Astrocyte (in vitro differentiated cells and primary cell): ENCODE measurements at regions not wholly inside any gene's neighbourhood (a gene's known extent, or its start where the extent isn't known, plus 50 kb on each side); places are given as distances from the start of the nearest gene placed in this dataset.

Source experiments
- DNase-seq: peaks from one replicate; pipeline ENCODE4 v3.0.0-alpha.2; 2010; ENCODE audit warnings: low read depth
- FAIRE-seq: peaks from 2 replicates; lab custom pipeline; 2011; peaks lifted over from hg19 to GRCh38; lab: Jason Lieb, UNC
- H2AFZ ChIP-seq: 2 replicates; pipeline ENCODE4 v1.6.0; 2012; ENCODE audit warnings: low read depth, low read length, inconsistent platforms
- H3K27ac ChIP-seq: 2 replicates; pipeline ENCODE4 v1.5.1; 2011; ENCODE audit warnings: low read depth, low read length, inconsistent platforms
- H3K27me3 ChIP-seq: 2 replicates; pipeline ENCODE4 v1.6.0; 2011; ENCODE audit warnings: low read length, inconsistent platforms; ENCODE audit not compliant: insufficient read depth
- H3K36me3 ChIP-seq: 2 replicates; pipeline ENCODE4 v1.5.1; 2011; ENCODE audit warnings: low read length, inconsistent platforms; ENCODE audit not compliant: insufficient read depth
- H3K4me1 ChIP-seq: 2 replicates; pipeline ENCODE4 v1.5.1; 2011; ENCODE audit warnings: low read length, inconsistent platforms; ENCODE audit not compliant: insufficient read depth
- H3K4me2 ChIP-seq: 2 replicates; pipeline ENCODE4 v1.6.0; 2012; ENCODE audit warnings: low read length, inconsistent platforms
- H3K4me3 ChIP-seq: 2 replicates; pipeline ENCODE4 v1.5.1; 2011; ENCODE audit warnings: low read depth, mild to moderate bottlenecking, low read length, inconsistent platforms; ENCODE audit not compliant: insufficient read depth
- H3K79me2 ChIP-seq: 2 replicates; pipeline ENCODE4 v1.6.0; 2012; ENCODE audit warnings: mild to moderate bottlenecking, low read length, inconsistent platforms; ENCODE audit not compliant: insufficient read depth
- H3K9ac ChIP-seq: 2 replicates; pipeline ENCODE4 v1.6.0; 2012; ENCODE audit warnings: mild to moderate bottlenecking, low read length, inconsistent platforms
- H3K9me3 ChIP-seq: 2 replicates; pipeline ENCODE4 v1.5.1; 2012; ENCODE audit warnings: low read depth, mild to moderate bottlenecking, low read length, inconsistent platforms; ENCODE audit not compliant: insufficient read depth
- H4K20me1 ChIP-seq: 2 replicates; pipeline ENCODE4 v1.6.0; 2012; ENCODE audit warnings: low read length, inconsistent platforms; ENCODE audit not compliant: insufficient read depth
- H3K27ac Mint-ChIP-seq: one replicate; pipeline ENCODE4 v1.8.0; 2021; ENCODE audit warnings: mild to moderate bottlenecking, mixed read lengths; ENCODE audit not compliant: unreplicated experiment
- H3K27me3 Mint-ChIP-seq: one replicate; pipeline ENCODE4 v1.8.0; 2021; ENCODE audit warnings: low read depth, mixed read lengths; ENCODE audit not compliant: unreplicated experiment
- H3K36me3 Mint-ChIP-seq: one replicate; pipeline ENCODE4 v1.8.0; 2021; ENCODE audit warnings: low read depth, mixed read lengths; ENCODE audit not compliant: unreplicated experiment
- H3K4me1 Mint-ChIP-seq: one replicate; pipeline ENCODE4 v1.8.0; 2021; ENCODE audit warnings: low read depth, mixed read lengths; ENCODE audit not compliant: unreplicated experiment
- H3K4me3 Mint-ChIP-seq: one replicate; pipeline ENCODE4 v1.8.0; 2021; ENCODE audit warnings: mild to moderate bottlenecking, moderate library complexity, mixed read lengths; ENCODE audit not compliant: unreplicated experiment
- H3K9me3 Mint-ChIP-seq: one replicate; pipeline ENCODE4 v1.8.0; 2021; ENCODE audit warnings: mild to moderate bottlenecking, mixed read lengths; ENCODE audit not compliant: unreplicated experiment
- CTCF ChIP-seq: IDR thresholded peaks from 2 replicates; pipeline ENCODE4 v1.5.1; 2011; ENCODE audit warnings: low read depth, mild to moderate bottlenecking, inconsistent platforms, low read length, moderate library complexity; ENCODE audit not compliant: insufficient read depth
- EZH2 ChIP-seq: IDR thresholded peaks from 2 replicates; pipeline ENCODE4 v1.6.1; 2012; ENCODE audit warnings: mild to moderate bottlenecking, low read length, inconsistent platforms; ENCODE audit not compliant: insufficient read depth

DNA sequence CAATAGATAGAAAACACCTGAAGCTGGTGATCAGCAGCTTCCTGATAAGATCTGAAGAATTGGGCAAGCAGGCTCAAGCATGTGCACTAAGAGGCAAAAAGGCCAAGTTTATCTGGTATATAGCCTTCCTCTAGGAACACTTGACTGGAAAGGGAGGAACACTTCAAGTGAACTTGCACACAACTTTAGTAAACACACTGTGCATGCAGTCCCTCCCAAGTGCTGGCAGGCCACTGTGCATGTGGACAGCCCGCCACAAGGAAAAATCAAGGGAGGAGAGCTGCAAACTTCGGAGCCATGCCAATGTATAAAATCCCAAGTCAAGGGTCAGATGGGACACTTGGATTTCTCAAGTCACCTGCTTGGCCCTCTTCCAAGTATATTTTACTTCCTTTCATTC, 645.8 kb upstream of the NDST4 start:
- Histone ChIP-seq H3K27me3 (no peaks in the 10 kb centered on the region), H3K4me3 (no peak overlapping the region), H4K20me1 (no peaks in the 10 kb centered on the region), H3K9ac (no peak overlapping the region), H3K27ac (no peak overlapping the region), H3K36me3 (no peaks in the 10 kb centered on the region), H3K4me1 (no peaks in the 10 kb centered on the region), H3K79me2 (no peaks in the 10 kb centered on the region), H3K9me3 (peaks cover 3% of the 10 kb centered on the region), H3K4me2 (no peak overlapping the region), H2AFZ (no peak overlapping the region)
- no peaks in the 10 kb centered on the region for H3K36me3 Mint-ChIP-seq
- DNase-seq (no peak), FAIRE-seq (no peak)
- no peak overlapping the region for H3K4me3 Mint-ChIP-seq
- TF ChIP-seq EZH2: no peak
- TF ChIP-seq CTCF: no peak
- no peaks in the 10 kb centered on the region for H3K4me1 Mint-ChIP-seq
- no peaks in the 10 kb centered on the region for H3K27me3 Mint-ChIP-seq
- H3K27ac Mint-ChIP-seq: no peak overlapping the region
- no peaks in the 10 kb centered on the region for H3K9me3 Mint-ChIP-seq

DNA sequence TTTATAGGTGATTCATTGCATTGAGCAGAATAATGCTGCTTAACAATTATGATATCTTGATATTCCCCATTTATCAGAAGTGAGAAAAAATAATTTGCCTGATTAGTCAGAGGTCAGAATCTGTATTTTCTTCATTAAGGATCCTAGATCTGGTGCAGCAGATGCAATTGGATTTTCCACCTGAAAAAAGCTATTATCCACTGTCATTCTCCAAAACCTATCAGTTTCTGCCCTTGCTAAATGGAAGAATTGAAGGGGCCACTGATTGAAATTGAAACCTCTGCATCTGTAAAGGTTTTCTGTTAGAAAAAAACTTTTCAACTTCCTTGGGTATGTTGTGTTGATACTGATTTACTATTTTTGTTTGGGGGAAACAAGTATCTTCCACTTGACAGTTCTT, 636.0 kb upstream of the NDST4 start:
- H3K4me2 ChIP-seq: no peak overlapping the region
- H3K36me3 Mint-ChIP-seq: no peaks in the 10 kb centered on the region
- no peak overlapping the region for H3K9ac ChIP-seq
- no peaks in the 10 kb centered on the region for H3K27me3 Mint-ChIP-seq
- H3K9me3 ChIP-seq: no peaks in the 10 kb centered on the region
- H3K4me3 ChIP-seq: no peak overlapping the region
- H2AFZ ChIP-seq: no peak overlapping the region
- H4K20me1 ChIP-seq: no peaks in the 10 kb centered on the region
- H3K4me1 ChIP-seq: no peaks in the 10 kb centered on the region
- H3K4me3 Mint-ChIP-seq: no peak overlapping the region
- H3K9me3 Mint-ChIP-seq: peaks cover 7% of the 10 kb centered on the region
- FAIRE-seq: no peak
- no peaks in the 10 kb centered on the region for H3K27me3 ChIP-seq
- H3K4me1 Mint-ChIP-seq: no peaks in the 10 kb centered on the region
- H3K79me2 ChIP-seq: no peaks in the 10 kb centered on the region
- no peaks in the 10 kb centered on the region for H3K36me3 ChIP-seq
- H3K27ac Mint-ChIP-seq: no peak overlapping the region
- H3K27ac ChIP-seq: no peak overlapping the region
- TF ChIP-seq CTCF: no peak
- TF ChIP-seq EZH2: no peak
- no peak for DNase-seq

GRCh38 chr4:115740806-115741205, 627.4 kb upstream of the NDST4 start:
- H3K27me3 Mint-ChIP-seq: no peaks in the 10 kb centered on the region
- no peaks in the 10 kb centered on the region for H3K9me3 Mint-ChIP-seq
- H3K27ac Mint-ChIP-seq: no peak overlapping the region

More at GRCh38 chr4:115740806-115741205, 627.4 kb upstream of the NDST4 start:
- Histone ChIP-seq H3K27ac (no peak overlapping the region), H3K79me2 (no peaks in the 10 kb centered on the region), H3K36me3 (no peaks in the 10 kb centered on the region), H3K4me1 (no peaks in the 10 kb centered on the region), H3K4me2 (no peak overlapping the region), H3K4me3 (no peak overlapping the region), H3K9ac (no peak overlapping the region), H3K27me3 (no peaks in the 10 kb centered on the region), H3K9me3 (no peaks in the 10 kb centered on the region), H2AFZ (no peak overlapping the region), H4K20me1 (no peaks in the 10 kb centered on the region)
- no peak overlapping the region for H3K4me3 Mint-ChIP-seq
- H3K4me1 Mint-ChIP-seq: no peaks in the 10 kb centered on the region
- TF ChIP-seq CTCF (no peak), EZH2 (no peak)
- no peaks in the 10 kb centered on the region for H3K36me3 Mint-ChIP-seq
- DNase-seq (no peak), FAIRE-seq (no peak)
